Panc1 (cell line): ENCODE measurements at regions not wholly inside any gene's neighbourhood (a gene's known extent, or its start where the extent isn't known, plus 50 kb on each side); places are given as distances from the start of the nearest gene placed in this dataset.

Source experiments
- ATAC-seq: fragments of 200-7000 bp; cut with Tn5 transposase; 2 replicates; pipeline ENCODE4 v1.9.1; 2020; ENCODE audit warnings: mild to moderate bottlenecking, moderate library complexity
- BruUV-seq: library from RNA; stranded (reverse); fragments of 400-500 nt; replicated peaks from 2 replicates; lab custom pipeline; 2021; lab: Mats Ljungman, UMichigan
- CTCF ChIA-PET: fragments of 300-600 bp; sonication (Branson Sonifier 250); formaldehyde crosslinking; loops from one replicate; lab custom pipeline; 2022; ENCODE audit warnings: antibody characterized with exemption; lab: Charles Lee
- POLR2A ChIA-PET: fragments of 300-600 bp; sonication (Branson Sonifier 250); formaldehyde crosslinking; loops from one replicate; lab custom pipeline; 2022; ENCODE audit warnings: antibody characterized with exemption; lab: Charles Lee
- DNase-seq: peaks from one replicate; pipeline ENCODE4 v3.0.0-alpha.2; 2010; ENCODE audit warnings: low read depth, low spot score
- H3K27ac ChIP-seq: 2 replicates; pipeline ENCODE4 v1.5.1; 2011; ENCODE audit warnings: mild to moderate bottlenecking, low read length, inconsistent platforms
- H3K27me3 ChIP-seq: fragments of 200-500 bp; sonication (Bioruptor generic); 2 replicates; pipeline ENCODE4 v1.6.0; 2014; ENCODE audit warnings: low read length, inconsistent platforms; ENCODE audit not compliant: control insufficient read depth, insufficient read depth
- H3K36me3 ChIP-seq: fragments of 200-500 bp; sonication (Bioruptor generic); 2 replicates; pipeline ENCODE4 v1.5.1; 2014; ENCODE audit warnings: inconsistent platforms, mild to moderate bottlenecking, low read length, moderate library complexity; ENCODE audit not compliant: control insufficient read depth, insufficient read depth
- H3K4me1 ChIP-seq: 2 replicates; pipeline ENCODE4 v1.5.1; 2011; ENCODE audit warnings: inconsistent platforms, mild to moderate bottlenecking, low read length, moderate library complexity; ENCODE audit not compliant: control insufficient read depth, insufficient read depth
- H3K4me3 ChIP-seq, 2 experiments: 2 replicates each; pipeline ENCODE4 v1.5.1; 2011 to 2012; ENCODE audit warnings: low read depth in 2 of 2, low read length in 2 of 2, mild to moderate bottlenecking in 2 of 2, inconsistent platforms in 1 of 2, moderate library complexity in 1 of 2
- H3K9me3 ChIP-seq: fragments of 200-500 bp; sonication (Bioruptor generic); 2 replicates; pipeline ENCODE4 v1.5.1; 2014; ENCODE audit warnings: low read depth, mild to moderate bottlenecking, inconsistent platforms, low read length, moderate library complexity; ENCODE audit not compliant: control insufficient read depth, insufficient read depth
- CTCF ChIP-seq: fragments of 450-650 bp; IDR thresholded peaks from 2 replicates; pipeline ENCODE4 v1.5.1; 2017; ENCODE audit warnings: mild to moderate bottlenecking
- POLR2AphosphoS5 ChIP-seq: IDR thresholded peaks from 2 replicates; pipeline ENCODE4 v1.6.1; 2012; ENCODE audit warnings: mild to moderate bottlenecking, low read depth, low read length, moderate library complexity
- REST ChIP-seq, 2 experiments: IDR thresholded peaks; 2 replicates each; pipeline ENCODE4 v1.6.1; 2011 to 2012; ENCODE audit warnings: low read depth in 2 of 2, control low read depth in 1 of 2, low read length in 1 of 2, mild to moderate bottlenecking in 1 of 2, moderate library complexity in 1 of 2; ENCODE audit not compliant: insufficient read depth in 1 of 2
- SIN3A ChIP-seq: IDR thresholded peaks from 2 replicates; pipeline ENCODE4 v1.6.1; 2012; ENCODE audit warnings: low read depth, mild to moderate bottlenecking, low read length, moderate library complexity, borderline replicate concordance; ENCODE audit not compliant: insufficient read depth
- TCF7L2 ChIP-seq: IDR thresholded peaks from 2 replicates; pipeline ENCODE4 v1.6.1; 2011; ENCODE audit warnings: mild to moderate bottlenecking, low read depth, low read length, inconsistent platforms
- in situ Hi-C: cut with HindIII; loops from 2 replicates; pipeline ENCODE4 v1.10.0; 2016; ENCODE audit warnings: low sequenced_read_pairs, low pct_unique_long_range_greater_than_20kb
- intact Hi-C: fragments of 100-400 bp; cut with micrococcal nuclease; formaldehyde crosslinking; loops from one replicate; pipeline ENCODE4 v1.10.0; 2022; ENCODE audit not compliant: unreplicated experiment

DNA sequence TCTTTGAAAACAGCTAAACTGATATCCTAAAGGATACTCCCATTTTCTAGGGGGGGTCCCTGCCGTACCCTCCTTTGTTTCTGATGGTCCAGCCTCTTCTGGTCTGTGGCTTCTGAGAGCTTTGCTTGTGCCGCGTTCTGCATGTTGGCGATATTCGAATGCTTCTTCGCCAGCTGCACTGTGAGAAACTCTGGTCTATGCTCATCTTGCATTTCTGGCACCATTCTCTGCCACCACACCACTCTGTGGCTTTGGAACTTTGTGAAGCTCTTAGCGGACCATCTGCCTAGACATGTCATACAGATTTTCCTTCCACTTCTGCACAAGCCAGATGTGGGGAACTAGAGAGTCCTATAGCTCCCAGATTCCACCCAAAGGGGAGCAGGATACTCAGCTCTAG is 197.2 kb downstream of the REEP3 start:
- H3K27me3 ChIP-seq, result no peaks in the 10 kb centered on the region
- POLR2A ChIA-PET, result interaction anchor here (0.6 to 1.1 kb wide), 2 partner anchors 88 to 462 kb away, joined by 5 to 11 read pairs; no protein-coding TSS in a partner anchor
- peak overlapping the region; percentile 57; the same call in 1 of the 2 replicates for H3K27ac ChIP-seq
- no peak for ATAC-seq
- BruUV-seq, result no TSS peak
- in situ Hi-C loops, result loop anchor here (25.0 kb wide), 1 partner anchor 531 kb away; no protein-coding TSS in a partner anchor
- CTCF ChIA-PET, result interaction anchor here (0.6 kb wide), 1 partner anchor 243 kb away, joined by 3 read pairs; no protein-coding TSS in a partner anchor
- intact Hi-C loops, result loop anchor here (10.0 kb wide), 1 partner anchor 254 kb away; the partner anchor contains the start of gene JMJD1C
- no peak for DNase-seq
- no peak for TF ChIP-seq REST (IDR thresholded peaks at IDR 0.05; ENCODE audit: insufficient read depth in 1 of 2, low read depth in 2 of 2, low read length in 1 of 2)
- TF ChIP-seq CTCF, result no peak
- no peak for TF ChIP-seq TCF7L2
- no peak for TF ChIP-seq SIN3A
- TF ChIP-seq POLR2AphosphoS5, result no peak
- H3K36me3 ChIP-seq, result no peaks in the 10 kb centered on the region
- H3K9me3 ChIP-seq, result no peaks in the 10 kb centered on the region
- H3K4me3 ChIP-seq, result no peak overlapping the region
- peaks cover 36% of the 10 kb centered on the region for H3K4me1 ChIP-seq

DNA sequence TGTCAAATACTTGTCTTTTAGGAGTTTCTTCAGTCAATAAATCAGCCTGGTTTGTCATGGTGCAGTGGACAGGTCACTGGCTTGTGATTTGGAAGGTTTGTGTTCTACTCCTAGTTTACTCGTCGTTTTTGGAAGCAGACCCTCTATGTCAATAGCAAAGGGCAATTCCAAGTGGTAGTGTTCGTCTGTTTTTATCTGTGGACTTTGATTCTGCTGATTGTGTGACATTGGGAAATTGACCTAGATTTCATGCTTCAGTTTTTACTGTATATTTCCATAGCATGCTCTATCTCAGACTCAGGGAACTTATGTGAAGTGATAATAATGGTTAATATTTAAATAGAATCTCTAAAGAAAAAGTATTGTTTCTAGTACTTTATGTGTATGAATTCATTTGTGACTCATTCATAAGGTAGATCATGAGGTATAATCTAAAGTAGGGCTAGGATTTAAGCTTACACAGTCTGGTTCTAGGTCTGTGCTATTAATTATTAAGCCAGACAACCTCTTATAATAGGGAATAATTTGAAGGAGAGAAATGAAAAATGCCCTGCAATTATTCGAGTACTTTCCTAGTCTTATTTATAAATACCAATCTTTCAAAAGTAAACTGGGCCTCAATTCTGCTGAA is 198.1 kb downstream of the REEP3 start:
- DNase-seq (no peak), ATAC-seq (no peak)
- ChIA-PET CTCF (interaction anchor here (0.7 to 2.6 kb wide), 8 partner anchors 19 to 902 kb away, joined by 3 to 32 read pairs (median 7); no protein-coding TSS in a partner anchor), POLR2A (interaction anchor here (0.5 to 0.6 kb wide), 2 partner anchors 255 to 465 kb away, joined by 3 to 4 read pairs; no protein-coding TSS in a partner anchor)
- in situ Hi-C loops, result loop anchor here (25.0 kb wide), 1 partner anchor 532 kb away; no protein-coding TSS in a partner anchor
- no peaks in the 10 kb centered on the region for H3K27me3 ChIP-seq
- peak overlapping the region; percentile 6; the same call in 1 of the 2 replicates for H3K27ac ChIP-seq
- H3K9me3 ChIP-seq, result no peaks in the 10 kb centered on the region
- BruUV-seq, result no TSS peak
- intact Hi-C loops, result loop anchor here (10.0 kb wide), 1 partner anchor 255 kb away; the partner anchor contains the start of gene JMJD1C
- peaks cover 29% of the 10 kb centered on the region for H3K4me1 ChIP-seq
- TF ChIP-seq SIN3A (no peak), REST (IDR thresholded peaks at IDR 0.05; ENCODE audit: insufficient read depth in 1 of 2, low read depth in 2 of 2, low read length in 1 of 2) (no peak), CTCF (no peak), TCF7L2 (no peak), POLR2AphosphoS5 (no peak)
- H3K36me3 ChIP-seq, result no peaks in the 10 kb centered on the region
- no peak overlapping the region for H3K4me3 ChIP-seq
